K562 (cell line): ENCODE measurements at regions not wholly inside any gene's neighbourhood (a gene's known extent, or its start where the extent isn't known, plus 50 kb on each side); places are given as distances from the start of the nearest gene placed in this dataset.

Source experiments
- ATAC-seq: fragments of 200-7000 bp; cut with Tn5 transposase; 3 replicates; pipeline ENCODE4 v1.9.1; 2020; ENCODE audit warnings: moderate library complexity
- BruUV-seq: library from RNA; stranded (reverse); fragments of 400-500 nt; replicated peaks from 2 replicates; lab custom pipeline; 2021; lab: Mats Ljungman, UMichigan
- CTCF ChIA-PET: fragments of 300-600 bp; formaldehyde crosslinking; extraction: SDS; loops from one replicate; lab custom pipeline; 2021; ENCODE audit warnings: low intra/inter-chr PET ratio; lab: Yijun Ruan, JAX
- POLR2A ChIA-PET: fragments of 300-600, 350-650 bp; sonication (Branson Sonifier 250); formaldehyde crosslinking; extraction: SDS; loops from one replicate; lab custom pipeline; 2021; ENCODE audit warnings: antibody characterized with exemption, inconsistent platforms; lab: Yijun Ruan, JAX
- DNase-seq, 4 experiments: peaks; one replicate each; pipeline versions ENCODE4 v3.0.0 to v3.0.0-alpha.2; 2011 to 2018; ENCODE audit warnings: low spot score in 3 of 4, mixed read lengths in 3 of 4; ENCODE audit errors: extremely low read depth in 1 of 4
- FAIRE-seq: peaks from 2 replicates; lab custom pipeline; 2011; peaks lifted over from hg19 to GRCh38; lab: Jason Lieb, UNC
- H2AFZ ChIP-seq: 2 replicates; pipeline ENCODE4 v1.6.0; 2011; ENCODE audit warnings: low read depth, low read length, control low read depth, inconsistent platforms
- H3K27ac ChIP-seq: fragments of 200-600 bp; 3 replicates; pipeline ENCODE4 v1.8.0; 2011; ENCODE audit warnings: low read depth, mild to moderate bottlenecking, control low read depth, inconsistent platforms, low read length, moderate library complexity, mixed read lengths; ENCODE audit errors: extremely low read depth
- H3K27me3 ChIP-seq, 2 experiments: fragments of 300-600 bp in 1 of 2; 2 replicates in 1 of 2; 3 replicates in 1 of 2; pipeline versions ENCODE4 v1.6.0 to v1.8.0; 2011; ENCODE audit warnings: inconsistent platforms in 2 of 2, low read length in 2 of 2, mild to moderate bottlenecking in 1 of 2, mixed read lengths in 1 of 2, moderate library complexity in 1 of 2; ENCODE audit not compliant: control insufficient read depth in 2 of 2, insufficient read depth in 2 of 2
- H3K36me3 ChIP-seq: fragments of 300-600 bp; 3 replicates; pipeline ENCODE4 v1.8.0; 2011; ENCODE audit warnings: mild to moderate bottlenecking, low read length, inconsistent platforms; ENCODE audit not compliant: control insufficient read depth, insufficient read depth
- H3K4me1 ChIP-seq, 2 experiments: fragments of 200-600 bp in 1 of 2; replicated peaks in 1 of 2; 2 replicates in 1 of 2; 3 replicates in 1 of 2; pipeline versions ENCODE4 v1.5.1 to v1.8.0; 2011; ENCODE audit warnings: inconsistent platforms in 2 of 2, low read length in 2 of 2, mild to moderate bottlenecking in 1 of 2, mixed read lengths in 1 of 2, moderate library complexity in 1 of 2; ENCODE audit not compliant: control insufficient read depth in 2 of 2, insufficient read depth in 2 of 2
- H3K4me2 ChIP-seq: 2 replicates; pipeline ENCODE4 v1.6.1; 2011; ENCODE audit warnings: low read length, control low read depth, inconsistent platforms, mixed read lengths; ENCODE audit not compliant: insufficient read depth
- H3K4me3 ChIP-seq: fragments of 200-600 bp; sonication (generic), shearing (Covaris generic); 2 replicates; pipeline ENCODE4 v1.5.1; 2016; ENCODE audit warnings: control low read depth, inconsistent platforms
- H3K79me2 ChIP-seq: fragments of 200-600 bp; 3 replicates; pipeline ENCODE4 v1.8.0; 2011; ENCODE audit warnings: low read length, inconsistent platforms; ENCODE audit not compliant: control insufficient read depth, insufficient read depth
- H3K9ac ChIP-seq, 2 experiments: 2 replicates each; pipeline versions ENCODE4 v1.6.0 to v1.6.1; 2011; ENCODE audit warnings: low read depth in 2 of 2, low read length in 2 of 2, control low read depth in 1 of 2, inconsistent platforms in 1 of 2, mild to moderate bottlenecking in 1 of 2, mixed read lengths in 1 of 2; ENCODE audit not compliant: insufficient read depth in 1 of 2
- H3K9me1 ChIP-seq: one replicate; pipeline ENCODE4 v1.6.0; 2011; ENCODE audit warnings: inconsistent platforms, mild to moderate bottlenecking, low read length, moderate library complexity; ENCODE audit not compliant: control insufficient read depth, insufficient read depth
- H3K9me3 ChIP-seq: replicated peaks from 2 replicates; pipeline ENCODE4 v1.5.1; 2011; ENCODE audit warnings: low read depth, low read length, inconsistent platforms; ENCODE audit not compliant: control insufficient read depth, insufficient read depth
- H4K20me1 ChIP-seq: replicated peaks from 2 replicates; pipeline ENCODE4 v1.6.1; 2011; ENCODE audit warnings: low read length, inconsistent platforms, mixed read lengths; ENCODE audit not compliant: control insufficient read depth, insufficient read depth
- NR4A1 ChIP-seq, 2 experiments: fragments of 250-450 bp in 1 of 2; fragments of 450-650 bp in 1 of 2; sonication (Bioruptor Pico) in 1 of 2; IDR thresholded peaks; 2 replicates each; pipeline versions ENCODE4 v1.4.0 to v1.6.1; 2016 to 2020; ENCODE audit warnings: mild to moderate bottlenecking in 2 of 2, missing compliant biosample characterization in 1 of 2, missing genetic modification characterization in 1 of 2, moderate library complexity in 1 of 2
- RHOXF2B ChIP-seq: fragments of 250-450 bp; sonication (Bioruptor Pico); conservative IDR thresholded peaks from 2 replicates; pipeline ENCODE4 v1.5.1; 2021
- ZNF133 ChIP-seq: fragments of 250-450 bp; sonication (Bioruptor Pico); IDR thresholded peaks from 2 replicates; pipeline ENCODE4 v1.4.0; 2020; ENCODE audit warnings: mild to moderate bottlenecking
- ZNF232 ChIP-seq: sonication (generic); formaldehyde crosslinking; IDR thresholded peaks from 2 replicates; pipeline ENCODE4 v1.8.0; 2022; ENCODE audit warnings: mild to moderate bottlenecking, missing genetic modification reagents
- WGBS: fragments of 100-300 bp; shearing (Covaris generic); methylation state at CpG from one replicate; pipeline ENCODE4 v1.1.6; 2016; ENCODE audit warnings: low coverage, mixed read lengths; ENCODE audit not compliant: insufficient coverage; ENCODE audit errors: missing lambda C conversion rate; 5-methylcytosine and 5-hydroxymethylcytosine counted together
- in situ Hi-C: fragments of 300-500 bp; cut with MboI; formaldehyde crosslinking; loops from 4 replicates; pipeline ENCODE4 v1.15.0; 2018; ENCODE audit warnings: inconsistent platforms, mixed read lengths
- intact Hi-C: fragments of 100-400 bp; cut with micrococcal nuclease; formaldehyde crosslinking; loops from 2 replicates; pipeline ENCODE4 v1.14.2; 2022
- TF ChIP-seq, protein P1 (sequence below): conservative IDR thresholded peaks from 2 replicates; pipeline ENCODE4 v1.6.1; 2011; ENCODE audit warnings: low read depth, mild to moderate bottlenecking, low read length; ENCODE audit not compliant: control insufficient read depth
- TF ChIP-seq, protein P2 (sequence below): sonication (generic); formaldehyde crosslinking; IDR thresholded peaks from 2 replicates; pipeline ENCODE4 v1.8.0; 2022; ENCODE audit warnings: mild to moderate bottlenecking, missing genetic modification reagents, borderline replicate concordance
- TF ChIP-seq, protein P3 (sequence below): fragments of 250-450 bp; sonication (Bioruptor Pico); IDR thresholded peaks from 2 replicates; pipeline ENCODE4 v1.8.0; 2021; ENCODE audit warnings: borderline replicate concordance, mild to moderate bottlenecking, moderate library complexity; ENCODE audit not compliant: poor library complexity, severe bottlenecking

DNA sequence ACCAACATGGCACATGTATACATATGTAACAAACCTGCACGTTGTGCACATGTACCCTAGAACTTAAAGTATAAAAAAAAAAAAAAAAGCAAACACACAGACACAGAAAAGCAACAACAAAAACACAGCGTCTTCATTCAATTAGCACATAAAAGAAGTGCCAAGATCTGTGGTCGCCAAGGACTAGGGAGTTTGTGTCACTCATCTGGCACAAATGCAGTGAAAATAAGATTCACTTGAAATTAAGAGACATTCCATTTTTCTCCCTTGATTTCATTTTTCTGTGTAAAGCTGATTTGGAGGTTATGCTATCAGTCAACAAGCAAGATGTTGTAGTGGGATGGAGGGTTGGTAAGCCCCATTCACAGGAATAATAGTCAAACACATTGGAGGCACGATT lies 115.3 kb downstream of the FAT4 start:
- no peak for FAIRE-seq
- intact Hi-C loops, result no loop called here
- H3K27ac ChIP-seq, result no peak overlapping the region

More for the DNA sequence above, 115.3 kb downstream of the FAT4 start:
- no peak overlapping the region for H3K4me2 ChIP-seq
- no peaks in the 10 kb centered on the region for H3K4me1 ChIP-seq
- in situ Hi-C loops, result no loop called here
- no peaks in the 10 kb centered on the region for H3K9me1 ChIP-seq
- no TSS peak for BruUV-seq
- no peaks in the 10 kb centered on the region for H3K27me3 ChIP-seq
- H3K9ac ChIP-seq, result no peak overlapping the region
- ChIA-PET POLR2A (no interaction called here), CTCF (no interaction called here)
- H4K20me1 ChIP-seq, result no peaks in the 10 kb centered on the region
- H3K9me3 ChIP-seq, result no peaks in the 10 kb centered on the region
- TF ChIP-seq ZNF133 (CRISPR knock-in tag) (no peak), ZNF232 (CRISPR knock-in tag) (no peak), RHOXF2B (CRISPR knock-in tag) (no peak), NR4A1 (CRISPR knock-in tag; IDR thresholded peaks at IDR 0.05) (no peak), NR4A1 (tag; IDR thresholded peaks at IDR 0.05) (no peak)
- TF ChIP-seq, protein P1, sequence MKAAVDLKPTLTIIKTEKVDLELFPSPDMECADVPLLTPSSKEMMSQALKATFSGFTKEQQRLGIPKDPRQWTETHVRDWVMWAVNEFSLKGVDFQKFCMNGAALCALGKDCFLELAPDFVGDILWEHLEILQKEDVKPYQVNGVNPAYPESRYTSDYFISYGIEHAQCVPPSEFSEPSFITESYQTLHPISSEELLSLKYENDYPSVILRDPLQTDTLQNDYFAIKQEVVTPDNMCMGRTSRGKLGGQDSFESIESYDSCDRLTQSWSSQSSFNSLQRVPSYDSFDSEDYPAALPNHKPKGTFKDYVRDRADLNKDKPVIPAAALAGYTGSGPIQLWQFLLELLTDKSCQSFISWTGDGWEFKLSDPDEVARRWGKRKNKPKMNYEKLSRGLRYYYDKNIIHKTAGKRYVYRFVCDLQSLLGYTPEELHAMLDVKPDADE, result no peak
- TF ChIP-seq, protein P2, sequence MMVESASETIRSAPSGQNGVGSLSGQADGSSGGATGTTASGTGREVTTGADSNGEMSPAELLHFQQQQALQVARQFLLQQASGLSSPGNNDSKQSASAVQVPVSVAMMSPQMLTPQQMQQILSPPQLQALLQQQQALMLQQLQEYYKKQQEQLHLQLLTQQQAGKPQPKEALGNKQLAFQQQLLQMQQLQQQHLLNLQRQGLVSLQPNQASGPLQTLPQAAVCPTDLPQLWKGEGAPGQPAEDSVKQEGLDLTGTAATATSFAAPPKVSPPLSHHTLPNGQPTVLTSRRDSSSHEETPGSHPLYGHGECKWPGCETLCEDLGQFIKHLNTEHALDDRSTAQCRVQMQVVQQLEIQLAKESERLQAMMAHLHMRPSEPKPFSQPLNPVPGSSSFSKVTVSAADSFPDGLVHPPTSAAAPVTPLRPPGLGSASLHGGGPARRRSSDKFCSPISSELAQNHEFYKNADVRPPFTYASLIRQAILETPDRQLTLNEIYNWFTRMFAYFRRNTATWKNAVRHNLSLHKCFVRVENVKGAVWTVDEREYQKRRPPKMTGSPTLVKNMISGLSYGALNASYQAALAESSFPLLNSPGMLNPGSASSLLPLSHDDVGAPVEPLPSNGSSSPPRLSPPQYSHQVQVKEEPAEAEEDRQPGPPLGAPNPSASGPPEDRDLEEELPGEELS (CRISPR knock-in tag), result no peak
- TF ChIP-seq, protein P3, sequence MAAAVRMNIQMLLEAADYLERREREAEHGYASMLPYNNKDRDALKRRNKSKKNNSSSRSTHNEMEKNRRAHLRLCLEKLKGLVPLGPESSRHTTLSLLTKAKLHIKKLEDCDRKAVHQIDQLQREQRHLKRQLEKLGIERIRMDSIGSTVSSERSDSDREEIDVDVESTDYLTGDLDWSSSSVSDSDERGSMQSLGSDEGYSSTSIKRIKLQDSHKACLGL (CRISPR knock-in tag), result no peak
- no peak overlapping the region for H2AFZ ChIP-seq
- WGBS, result 0% methylated on average over 3 of the region's 4 CpGs
- H3K79me2 ChIP-seq, result no peaks in the 10 kb centered on the region
- H3K36me3 ChIP-seq, result no peaks in the 10 kb centered on the region
- ATAC-seq (no peak), DNase-seq (no peak)
- H3K4me3 ChIP-seq, result no peak overlapping the region
